ENCODE measurements at regions not wholly inside any gene's neighbourhood (a gene's known extent, or its start where the extent isn't known, plus 50 kb on each side); places are given as distances from the start of the nearest gene placed in this dataset.
A peak's percentile ranks its signal among the peaks of the same experiment; 100 is the strongest.
"Not testable (repeated sequence)": the region's sequence is repeated elsewhere in the genome, so short reads cannot be mapped to it uniquely, and the experiment has no call there.

GRCh38 chr4:173461170-173461569, 62.3 kb upstream of the SCRG1 start:
- H3K36me3 ChIP-seq, result no peaks in the 10 kb centered on the region
- H3K4me3 ChIP-seq, result no peak overlapping the region
- TF ChIP-seq CTCF (IDR thresholded peaks at IDR 0.05; ENCODE audit: low read depth, low read length), result no peak
- no peak overlapping the region for H3K27ac ChIP-seq
- peak in 1 of 2 donors; percentile 15 for DNase-seq (ENCODE audit: low read depth in 1 of 2, low spot score in 1 of 2)
- peaks cover 10% of the 10 kb centered on the region for H3K4me1 ChIP-seq (ENCODE audit: low read depth)
- H3K27me3 ChIP-seq, result no peaks in the 10 kb centered on the region
- no peaks in the 10 kb centered on the region for H3K9me3 ChIP-seq (ENCODE audit: low read depth)

DNA sequence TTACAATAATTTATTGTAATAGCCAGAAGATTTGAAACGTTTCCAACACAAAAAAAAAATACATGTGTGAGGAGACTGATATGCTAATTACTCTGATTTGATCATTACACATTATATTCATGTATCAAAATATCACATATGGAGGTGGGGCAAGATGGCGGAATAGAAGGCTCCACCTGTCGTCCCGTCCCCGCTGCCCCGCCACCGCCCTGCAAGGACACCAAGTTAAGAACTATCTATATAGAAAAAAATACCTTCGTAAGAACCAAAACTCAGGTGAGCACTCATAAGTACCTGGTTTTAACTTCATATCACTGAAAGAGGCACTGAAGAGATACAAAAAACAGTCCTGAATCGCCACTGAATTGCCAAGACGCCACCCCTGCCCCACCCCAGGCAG, 60.9 kb upstream of the SCRG1 start:
- TF ChIP-seq CTCF (IDR thresholded peaks at IDR 0.05; ENCODE audit: low read depth, low read length), result no peak
- no peaks in the 10 kb centered on the region for H3K36me3 ChIP-seq
- no peak overlapping the region for H3K4me3 ChIP-seq
- DNase-seq (ENCODE audit: low read depth in 1 of 2, low spot score in 1 of 2), result no peak
- H3K9me3 ChIP-seq (ENCODE audit: low read depth), result no peaks in the 10 kb centered on the region
- peaks cover 10% of the 10 kb centered on the region for H3K4me1 ChIP-seq (ENCODE audit: low read depth)
- H3K27me3 ChIP-seq, result no peaks in the 10 kb centered on the region
- no peak overlapping the region for H3K27ac ChIP-seq

GRCh38 chr4:173457893-173458292, 59.0 kb upstream of the SCRG1 start:
- DNase-seq (ENCODE audit: low read depth in 1 of 2, low spot score in 1 of 2), result no peak
- peaks cover 10% of the 10 kb centered on the region for H3K4me1 ChIP-seq (ENCODE audit: low read depth)
- no peaks in the 10 kb centered on the region for H3K9me3 ChIP-seq (ENCODE audit: low read depth)
- TF ChIP-seq CTCF (IDR thresholded peaks at IDR 0.05; ENCODE audit: low read depth, low read length), result no peak
- H3K4me3 ChIP-seq, result no peak overlapping the region
- no peak overlapping the region for H3K27ac ChIP-seq
- no peaks in the 10 kb centered on the region for H3K36me3 ChIP-seq
- no peaks in the 10 kb centered on the region for H3K27me3 ChIP-seq

DNA sequence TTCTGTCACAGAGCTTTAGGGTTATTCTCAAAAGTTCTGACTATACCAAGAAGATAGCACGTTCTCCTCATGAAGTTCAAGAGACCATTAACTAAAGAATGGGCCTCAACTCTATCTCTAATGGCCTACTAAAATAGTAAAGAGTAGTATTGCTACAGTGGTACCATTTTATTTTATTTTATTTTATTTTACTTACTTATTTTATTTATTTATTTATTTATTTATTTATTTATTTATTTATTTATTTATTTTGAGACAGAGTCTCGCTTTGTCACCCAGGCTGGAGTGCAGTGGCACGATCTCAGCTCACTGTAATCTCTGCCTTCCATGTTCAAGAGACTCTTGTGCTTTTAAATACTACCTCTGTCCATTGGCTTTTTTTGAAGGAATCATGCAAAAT, 52.5 kb upstream of the SCRG1 start:
- H3K4me1 ChIP-seq (ENCODE audit: low read depth), result peaks cover 29% of the 10 kb centered on the region
- H3K27ac ChIP-seq, result not testable (repeated sequence)

GRCh38 chr4:173450281-173450680, 51.4 kb upstream of the SCRG1 start:
- Histone ChIP-seq H3K36me3 (no peaks in the 10 kb centered on the region), H3K4me1 (ENCODE audit: low read depth) (peaks cover 31% of the 10 kb centered on the region), H3K27ac (peak overlapping the region; percentile 95), H3K27me3 (no peaks in the 10 kb centered on the region), H3K9me3 (ENCODE audit: low read depth) (no peaks in the 10 kb centered on the region), H3K4me3 (no peak overlapping the region)
- no peak for DNase-seq (ENCODE audit: low read depth in 1 of 2, low spot score in 1 of 2)
- TF ChIP-seq CTCF (IDR thresholded peaks at IDR 0.05; ENCODE audit: low read depth, low read length), result no peak

More for the DNA sequence above, 52.5 kb upstream of the SCRG1 start:
- H3K9me3 ChIP-seq (ENCODE audit: low read depth); H3K4me3 ChIP-seq; H3K27me3 ChIP-seq; DNase-seq (ENCODE audit: low read depth in 1 of 2, low spot score in 1 of 2); H3K36me3 ChIP-seq: not testable (repeated sequence)

DNA sequence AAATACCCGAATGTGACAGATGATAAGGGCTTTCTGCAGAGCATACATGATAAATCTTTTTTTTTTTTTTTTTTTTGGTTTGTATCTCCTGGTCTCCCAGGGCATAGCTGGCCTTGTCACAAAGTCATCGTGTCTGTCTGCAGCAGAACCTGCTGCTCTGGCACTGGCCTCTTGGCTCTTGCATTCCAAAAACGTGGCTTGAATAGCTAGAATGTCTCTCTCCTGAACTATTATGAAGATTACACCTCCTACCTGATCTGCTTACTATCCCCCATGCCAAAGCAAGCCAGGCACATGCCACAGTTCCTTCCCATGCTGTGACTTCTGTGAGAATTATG, 50.4 kb upstream of the SCRG1 start:
- Histone ChIP-seq H3K4me1 (ENCODE audit: low read depth) (peaks cover 31% of the 10 kb centered on the region), H3K27me3 (no peaks in the 10 kb centered on the region), H3K36me3 (no peaks in the 10 kb centered on the region), H3K4me3 (no peak overlapping the region), H3K9me3 (ENCODE audit: low read depth) (no peaks in the 10 kb centered on the region), H3K27ac (peak overlapping the region; percentile 95)
- no peak for TF ChIP-seq CTCF (IDR thresholded peaks at IDR 0.05; ENCODE audit: low read depth, low read length)
- DNase-seq (ENCODE audit: low read depth in 1 of 2, low spot score in 1 of 2), result peak in 1 of 2 donors; percentile 73

All from cardiac muscle cell (in vitro differentiated cells and primary cell).